ENCODE measurements at regions not wholly inside any gene's neighbourhood (a gene's known extent, or its start where the extent isn't known, plus 50 kb on each side); places are given as distances from the start of the nearest gene placed in this dataset.

DNA sequence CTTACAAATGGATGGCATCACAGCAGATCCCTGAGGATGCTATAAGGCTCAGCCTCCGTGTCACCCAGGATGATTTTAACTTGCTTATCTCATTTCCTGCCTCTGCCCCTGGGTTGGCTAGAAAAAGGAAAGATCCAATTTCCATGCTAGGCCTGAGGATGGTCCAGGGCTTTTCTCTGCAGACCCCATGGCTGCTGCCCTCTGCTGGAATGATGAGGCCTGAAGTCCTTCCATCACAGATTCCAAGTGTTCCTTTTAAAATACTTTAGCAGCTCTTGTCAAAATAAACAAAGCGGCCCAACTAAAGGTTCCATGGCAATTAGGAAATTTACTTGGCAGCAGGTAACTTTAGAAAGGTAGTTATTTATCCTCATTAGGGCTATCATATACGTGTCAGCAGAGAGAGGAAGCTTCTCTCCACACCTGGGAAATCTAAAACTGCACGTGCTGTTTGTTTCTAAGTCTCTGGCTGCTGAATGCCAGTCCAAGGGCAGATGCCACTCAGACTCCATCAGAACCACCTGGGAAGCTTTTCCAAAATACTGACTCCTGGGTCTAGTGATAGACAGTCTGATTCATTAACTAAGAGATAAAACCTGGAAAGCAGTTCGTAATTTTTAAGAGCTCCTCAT lies 401.9 kb upstream of the IL12A start:
- TF ChIP-seq POLR2A (IDR thresholded peaks at IDR 0.05; ENCODE audit: low read depth, low read length) (no peak), POLR2AphosphoS5 (IDR thresholded peaks at IDR 0.05; ENCODE audit: low read depth, low read length) (no peak), TAF1 (IDR thresholded peaks at IDR 0.05; ENCODE audit: borderline replicate concordance, low read depth, low read length) (no peak)
- DNase-seq (ENCODE audit: insufficient read length) (no peak), FAIRE-seq (no peak)

DNA sequence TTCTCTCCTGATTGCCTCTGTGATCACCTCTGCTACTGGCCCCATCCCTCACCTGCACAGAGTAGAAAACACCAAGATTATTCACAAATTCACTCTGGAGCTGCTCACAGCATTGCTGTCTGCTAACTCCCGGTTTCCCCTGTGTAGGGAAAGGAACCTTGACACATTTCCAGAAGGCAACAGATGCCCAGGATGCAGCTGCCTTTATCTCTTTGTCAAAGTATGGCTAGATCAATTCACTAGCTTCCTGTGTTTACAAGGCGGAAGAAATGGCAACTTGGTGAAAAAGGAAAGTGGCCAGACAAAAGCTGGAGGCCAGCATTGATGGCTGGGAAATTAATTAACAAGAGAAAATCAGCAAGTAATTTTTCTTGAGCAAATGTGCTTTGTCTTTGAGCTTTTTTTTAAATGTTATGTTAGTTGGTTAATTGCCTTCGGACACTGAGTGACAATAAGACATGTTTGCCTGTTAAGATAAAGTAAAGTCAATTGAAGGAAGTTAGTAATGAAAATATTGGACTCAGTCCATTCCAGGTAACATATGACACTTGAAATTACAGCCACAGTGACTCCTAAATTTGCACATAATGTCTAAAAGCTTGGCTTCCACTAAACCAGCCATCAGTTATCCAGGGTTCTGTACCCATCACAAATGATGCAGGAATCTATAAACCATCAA lies 394.6 kb upstream of the IL12A start:
- FAIRE-seq (no peak), DNase-seq (ENCODE audit: insufficient read length) (no peak)
- TF ChIP-seq POLR2AphosphoS5 (IDR thresholded peaks at IDR 0.05; ENCODE audit: low read depth, low read length) (no peak), TAF1 (IDR thresholded peaks at IDR 0.05; ENCODE audit: borderline replicate concordance, low read depth, low read length) (no peak), POLR2A (IDR thresholded peaks at IDR 0.05; ENCODE audit: low read depth, low read length) (no peak)

DNA sequence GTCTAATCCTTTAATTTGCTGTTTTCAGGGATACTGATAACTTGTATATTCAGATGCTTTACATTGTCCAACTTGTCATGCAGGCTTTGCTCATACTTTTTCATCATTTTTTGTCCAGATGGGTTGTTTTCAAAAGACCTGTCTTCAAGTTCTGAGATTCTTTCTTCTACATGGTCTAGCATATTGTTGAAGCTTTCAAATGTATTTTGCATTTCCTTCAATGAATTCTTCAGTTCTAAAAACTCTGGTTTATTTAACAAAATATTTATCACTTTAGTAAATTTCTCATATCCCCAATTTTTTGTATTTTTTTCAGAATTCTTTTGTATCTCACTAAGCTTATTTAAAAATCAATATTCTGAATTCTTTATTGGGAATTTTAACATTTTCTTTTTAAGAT lies 388.3 kb upstream of the IL12A start:
- TF ChIP-seq TAF1 (IDR thresholded peaks at IDR 0.05; ENCODE audit: borderline replicate concordance, low read depth, low read length) (no peak), POLR2AphosphoS5 (IDR thresholded peaks at IDR 0.05; ENCODE audit: low read depth, low read length) (no peak), POLR2A (IDR thresholded peaks at IDR 0.05; ENCODE audit: low read depth, low read length) (no peak)
- DNase-seq (ENCODE audit: insufficient read length) (no peak), FAIRE-seq (no peak)

DNA sequence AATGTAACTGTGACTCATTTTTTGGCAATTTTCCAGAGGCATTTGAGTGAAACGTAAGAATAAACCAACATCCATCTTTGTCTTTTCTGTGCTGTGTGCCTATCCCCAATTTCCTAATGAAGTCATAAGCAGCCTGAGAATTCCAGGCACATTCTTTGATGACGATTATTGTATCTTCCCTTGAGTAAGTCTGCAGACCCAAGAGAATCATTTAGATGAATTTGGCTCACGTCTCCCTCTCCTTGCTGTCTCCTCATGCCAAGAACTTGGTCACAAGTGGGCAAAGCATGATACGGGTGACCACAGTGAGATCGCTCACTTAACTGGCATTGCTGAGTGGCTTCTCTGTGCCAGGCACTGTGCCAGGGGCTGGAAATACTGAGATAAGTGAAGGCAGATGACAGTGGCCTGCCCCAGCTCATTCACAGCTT lies 384.5 kb upstream of the IL12A start:
- FAIRE-seq (no peak), DNase-seq (ENCODE audit: insufficient read length) (no peak)
- TF ChIP-seq POLR2AphosphoS5 (IDR thresholded peaks at IDR 0.05; ENCODE audit: low read depth, low read length) (no peak), POLR2A (IDR thresholded peaks at IDR 0.05; ENCODE audit: low read depth, low read length) (no peak), TAF1 (IDR thresholded peaks at IDR 0.05; ENCODE audit: borderline replicate concordance, low read depth, low read length) (no peak)

DNA sequence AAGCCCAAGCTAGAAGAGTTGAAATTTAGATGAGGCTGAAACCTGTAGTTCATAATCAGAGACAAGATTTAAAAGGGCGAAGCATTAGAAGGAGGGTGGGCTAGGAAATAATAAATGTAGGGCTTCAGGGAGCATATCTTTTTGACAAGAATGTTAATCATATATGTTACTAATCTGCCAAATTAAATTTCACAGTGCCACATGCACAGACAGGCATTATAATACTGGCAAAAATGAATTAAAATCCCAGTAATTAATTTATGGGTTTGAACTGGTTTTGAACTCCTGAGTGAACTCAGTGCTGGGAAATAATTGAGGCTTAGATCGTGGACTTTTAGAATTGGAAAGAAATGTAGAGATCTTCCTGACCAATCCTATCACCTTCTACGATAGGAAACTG lies 383.5 kb upstream of the IL12A start:
- DNase-seq (ENCODE audit: insufficient read length) (no peak), FAIRE-seq (no peak)
- TF ChIP-seq POLR2AphosphoS5 (IDR thresholded peaks at IDR 0.05; ENCODE audit: low read depth, low read length) (no peak), TAF1 (IDR thresholded peaks at IDR 0.05; ENCODE audit: borderline replicate concordance, low read depth, low read length) (no peak), POLR2A (IDR thresholded peaks at IDR 0.05; ENCODE audit: low read depth, low read length) (no peak)

DNA sequence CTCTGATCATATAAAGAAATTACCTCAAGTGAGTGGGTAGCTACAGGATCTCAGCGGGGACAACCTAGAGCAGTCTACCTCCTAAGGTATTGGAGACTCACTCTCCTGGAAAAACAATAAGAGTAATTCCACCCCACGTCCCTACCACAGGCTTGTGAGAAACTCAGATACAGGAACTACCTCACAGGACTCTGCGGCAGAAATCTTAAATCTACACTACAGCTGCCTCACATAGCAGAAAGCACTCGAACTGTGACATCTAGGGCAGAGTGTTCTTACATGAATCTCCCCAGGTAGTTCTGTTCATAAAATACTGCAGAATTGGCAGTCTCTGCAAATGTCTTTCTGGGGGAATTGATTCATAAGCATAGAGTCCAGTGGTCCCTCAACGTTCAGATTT lies 382.9 kb upstream of the IL12A start:
- TF ChIP-seq TAF1 (IDR thresholded peaks at IDR 0.05; ENCODE audit: borderline replicate concordance, low read depth, low read length): no peak
- TF ChIP-seq POLR2AphosphoS5 (IDR thresholded peaks at IDR 0.05; ENCODE audit: low read depth, low read length): no peak
- TF ChIP-seq POLR2A (IDR thresholded peaks at IDR 0.05; ENCODE audit: low read depth, low read length): no peak
- no peak for DNase-seq (ENCODE audit: insufficient read length)
- no peak for FAIRE-seq

DNA sequence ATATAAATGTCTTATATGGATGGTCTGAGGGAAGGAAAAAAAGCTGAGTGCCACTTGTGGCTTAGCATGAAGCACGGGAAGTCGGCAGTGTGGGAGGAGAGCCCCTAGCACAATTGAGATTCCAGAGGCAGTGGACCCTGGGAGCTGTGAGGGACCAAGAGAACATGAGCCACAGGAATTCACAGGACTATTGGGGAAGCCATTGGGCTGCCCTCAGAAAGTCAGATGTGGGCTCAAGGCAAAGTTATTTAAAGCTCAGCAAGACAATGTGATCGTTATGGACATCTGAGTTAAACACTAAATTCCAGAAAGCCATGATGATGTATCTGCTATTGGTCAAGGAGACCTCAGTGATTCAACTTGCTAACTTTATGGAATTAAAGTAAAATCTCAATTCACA lies 380.8 kb upstream of the IL12A start:
- no peak for FAIRE-seq
- TF ChIP-seq POLR2AphosphoS5 (IDR thresholded peaks at IDR 0.05; ENCODE audit: low read depth, low read length) (no peak), POLR2A (IDR thresholded peaks at IDR 0.05; ENCODE audit: low read depth, low read length) (no peak), TAF1 (IDR thresholded peaks at IDR 0.05; ENCODE audit: borderline replicate concordance, low read depth, low read length) (no peak)
- no peak for DNase-seq (ENCODE audit: insufficient read length)

DNA sequence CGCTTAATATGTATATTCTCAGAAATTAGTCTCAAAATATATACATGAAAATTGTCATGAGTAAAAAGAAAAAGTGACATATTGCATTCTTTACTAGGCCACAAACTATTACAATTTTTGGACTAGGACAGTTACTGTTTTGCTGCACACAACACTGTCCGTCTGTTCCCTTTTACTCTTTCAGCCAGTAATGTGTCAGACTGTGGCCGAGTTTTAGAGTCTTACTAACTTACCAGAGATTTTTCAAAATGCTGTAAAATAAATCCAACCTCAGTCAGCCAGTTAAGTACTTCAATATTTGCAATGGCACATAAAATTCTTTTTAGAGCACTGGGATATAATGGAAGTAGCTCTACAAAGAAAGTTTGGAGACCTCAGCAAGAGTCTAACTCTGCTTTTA lies 380.3 kb upstream of the IL12A start:
- no peak for DNase-seq (ENCODE audit: insufficient read length)
- no peak for TF ChIP-seq POLR2AphosphoS5 (IDR thresholded peaks at IDR 0.05; ENCODE audit: low read depth, low read length)
- TF ChIP-seq POLR2A (IDR thresholded peaks at IDR 0.05; ENCODE audit: low read depth, low read length): no peak
- TF ChIP-seq TAF1 (IDR thresholded peaks at IDR 0.05; ENCODE audit: borderline replicate concordance, low read depth, low read length): no peak
- no peak for FAIRE-seq

DNA sequence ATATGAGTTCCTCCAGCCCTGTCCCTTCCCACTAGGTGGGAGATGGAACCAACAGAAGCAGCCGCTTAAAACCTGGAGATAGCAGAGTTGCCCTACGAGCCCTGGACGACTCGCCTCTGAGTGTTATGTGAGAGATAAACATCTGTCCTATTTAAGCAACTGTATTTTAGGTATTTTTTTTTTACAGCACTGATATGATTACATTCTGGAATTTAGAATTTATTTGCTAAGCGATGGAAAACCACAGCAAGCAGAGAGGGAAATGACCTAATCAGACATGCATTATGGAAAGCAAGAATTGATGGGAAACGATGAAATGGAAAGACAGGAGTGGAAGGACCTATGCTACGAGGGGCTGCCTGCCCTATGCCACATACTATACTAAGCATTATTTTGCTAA lies 379.0 kb upstream of the IL12A start:
- DNase-seq (ENCODE audit: insufficient read length): no peak
- no peak for TF ChIP-seq TAF1 (IDR thresholded peaks at IDR 0.05; ENCODE audit: borderline replicate concordance, low read depth, low read length)
- no peak for TF ChIP-seq POLR2A (IDR thresholded peaks at IDR 0.05; ENCODE audit: low read depth, low read length)
- no peak for TF ChIP-seq POLR2AphosphoS5 (IDR thresholded peaks at IDR 0.05; ENCODE audit: low read depth, low read length)
- FAIRE-seq: no peak

DNA sequence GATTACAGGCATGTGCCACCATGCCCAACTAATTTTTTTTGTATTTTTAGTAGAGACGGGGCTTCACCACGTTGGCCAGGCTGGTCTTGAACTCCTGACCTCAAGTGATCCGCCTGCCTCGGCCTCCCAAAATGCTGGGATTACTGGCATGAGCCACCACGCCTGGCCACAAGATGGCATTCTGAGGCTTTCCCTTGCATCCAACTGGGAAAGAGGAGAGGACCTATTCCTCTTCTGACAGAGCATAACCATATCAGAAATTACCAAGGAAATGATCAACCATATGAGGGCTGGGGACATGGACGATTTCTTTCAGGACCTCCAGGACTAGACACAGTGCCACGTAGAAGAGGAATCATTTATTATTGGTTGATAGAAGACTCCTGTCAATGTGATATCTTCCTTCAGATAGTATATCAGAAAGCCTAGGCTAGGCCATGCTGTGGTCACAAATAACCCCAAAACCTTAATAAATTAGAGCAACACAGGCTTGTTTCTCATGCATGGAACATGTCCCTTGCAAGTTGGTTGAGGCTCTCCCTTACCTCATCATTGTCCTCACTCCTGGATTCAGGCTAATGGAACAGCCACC lies 372.3 kb upstream of the IL12A start:
- TF ChIP-seq POLR2A (IDR thresholded peaks at IDR 0.05; ENCODE audit: low read depth, low read length): no peak
- no peak for TF ChIP-seq TAF1 (IDR thresholded peaks at IDR 0.05; ENCODE audit: borderline replicate concordance, low read depth, low read length)
- TF ChIP-seq POLR2AphosphoS5 (IDR thresholded peaks at IDR 0.05; ENCODE audit: low read depth, low read length): no peak
- DNase-seq (ENCODE audit: insufficient read length): no peak
- no peak for FAIRE-seq

DNA sequence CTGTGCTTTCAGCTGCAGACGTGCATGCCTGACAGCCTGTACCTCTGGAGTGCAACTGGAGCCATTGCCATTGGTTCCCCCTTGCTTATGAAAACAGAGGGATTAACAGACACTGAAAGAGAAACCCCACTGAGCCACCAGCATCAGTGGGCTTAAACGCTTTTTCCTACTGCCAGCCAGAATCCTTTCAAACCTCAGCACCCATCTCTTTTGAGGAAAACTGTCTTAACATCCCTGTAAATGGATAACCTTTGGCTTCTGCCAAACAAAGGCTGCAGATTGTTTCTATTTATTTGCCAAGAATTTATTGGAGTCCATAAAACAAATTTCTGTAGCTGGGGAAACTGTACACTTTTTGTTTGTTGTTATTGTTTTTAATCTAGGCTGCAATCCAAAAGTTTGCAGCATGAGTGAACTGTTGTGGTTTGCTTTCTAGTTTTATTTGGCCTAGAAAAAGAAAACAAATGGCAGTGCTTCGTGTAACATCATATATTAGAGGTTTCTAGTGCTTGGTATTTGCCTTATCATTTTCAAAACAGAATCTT lies 369.2 kb upstream of the IL12A start:
- FAIRE-seq (no peak), DNase-seq (ENCODE audit: insufficient read length) (no peak)
- TF ChIP-seq TAF1 (IDR thresholded peaks at IDR 0.05; ENCODE audit: borderline replicate concordance, low read depth, low read length) (no peak), POLR2AphosphoS5 (IDR thresholded peaks at IDR 0.05; ENCODE audit: low read depth, low read length) (no peak), POLR2A (IDR thresholded peaks at IDR 0.05; ENCODE audit: low read depth, low read length) (no peak)

DNA sequence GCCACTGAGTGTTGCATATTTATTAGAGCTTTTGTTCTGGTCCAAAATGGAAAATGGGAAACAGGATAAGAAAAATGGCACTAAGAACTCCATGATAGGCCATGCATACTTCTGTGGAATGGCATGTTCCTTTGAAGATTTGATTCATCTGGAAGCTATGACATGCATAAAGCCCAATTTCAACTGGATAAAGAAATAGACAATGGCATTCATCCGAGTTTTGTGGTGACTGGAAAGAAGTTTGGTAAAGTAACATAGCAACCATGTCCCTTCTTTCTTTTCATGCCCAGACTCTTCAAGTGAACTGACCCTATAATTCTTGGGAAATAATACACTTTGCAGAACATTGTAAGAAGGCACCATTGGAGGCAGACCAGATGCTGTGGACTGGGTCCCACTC lies 368.4 kb upstream of the IL12A start:
- FAIRE-seq: no peak
- TF ChIP-seq POLR2A (IDR thresholded peaks at IDR 0.05; ENCODE audit: low read depth, low read length): no peak
- no peak for TF ChIP-seq POLR2AphosphoS5 (IDR thresholded peaks at IDR 0.05; ENCODE audit: low read depth, low read length)
- DNase-seq (ENCODE audit: insufficient read length): no peak

Measured in GM12892 (cell line).